Panc1 (cell line): ENCODE measurements at regions not wholly inside any gene's neighbourhood (a gene's known extent, or its start where the extent isn't known, plus 50 kb on each side); places are given as distances from the start of the nearest gene placed in this dataset.

ENCODE experiments used
- ATAC-seq: fragments of 200-7000 bp; cut with Tn5 transposase; 2 replicates; pipeline ENCODE4 v1.9.1; 2020; ENCODE audit warnings: mild to moderate bottlenecking, moderate library complexity
- BruUV-seq: library from RNA; stranded (reverse); fragments of 400-500 nt; replicated peaks from 2 replicates; lab custom pipeline; 2021; lab: Mats Ljungman, UMichigan
- CTCF ChIA-PET: fragments of 300-600 bp; sonication (Branson Sonifier 250); formaldehyde crosslinking; loops from one replicate; lab custom pipeline; 2022; ENCODE audit warnings: antibody characterized with exemption; lab: Charles Lee
- POLR2A ChIA-PET: fragments of 300-600 bp; sonication (Branson Sonifier 250); formaldehyde crosslinking; loops from one replicate; lab custom pipeline; 2022; ENCODE audit warnings: antibody characterized with exemption; lab: Charles Lee
- DNase-seq: peaks from one replicate; pipeline ENCODE4 v3.0.0-alpha.2; 2010; ENCODE audit warnings: low read depth, low spot score
- H3K27ac ChIP-seq: 2 replicates; pipeline ENCODE4 v1.5.1; 2011; ENCODE audit warnings: mild to moderate bottlenecking, low read length, inconsistent platforms
- H3K27me3 ChIP-seq: fragments of 200-500 bp; sonication (Bioruptor generic); 2 replicates; pipeline ENCODE4 v1.6.0; 2014; ENCODE audit warnings: low read length, inconsistent platforms; ENCODE audit not compliant: control insufficient read depth, insufficient read depth
- H3K36me3 ChIP-seq: fragments of 200-500 bp; sonication (Bioruptor generic); 2 replicates; pipeline ENCODE4 v1.5.1; 2014; ENCODE audit warnings: inconsistent platforms, mild to moderate bottlenecking, low read length, moderate library complexity; ENCODE audit not compliant: control insufficient read depth, insufficient read depth
- H3K4me1 ChIP-seq: 2 replicates; pipeline ENCODE4 v1.5.1; 2011; ENCODE audit warnings: inconsistent platforms, mild to moderate bottlenecking, low read length, moderate library complexity; ENCODE audit not compliant: control insufficient read depth, insufficient read depth
- H3K4me3 ChIP-seq, 2 experiments: 2 replicates each; pipeline ENCODE4 v1.5.1; 2011 to 2012; ENCODE audit warnings: low read depth in 2 of 2, low read length in 2 of 2, mild to moderate bottlenecking in 2 of 2, inconsistent platforms in 1 of 2, moderate library complexity in 1 of 2
- H3K9me3 ChIP-seq: fragments of 200-500 bp; sonication (Bioruptor generic); 2 replicates; pipeline ENCODE4 v1.5.1; 2014; ENCODE audit warnings: low read depth, mild to moderate bottlenecking, inconsistent platforms, low read length, moderate library complexity; ENCODE audit not compliant: control insufficient read depth, insufficient read depth
- CTCF ChIP-seq: fragments of 450-650 bp; IDR thresholded peaks from 2 replicates; pipeline ENCODE4 v1.5.1; 2017; ENCODE audit warnings: mild to moderate bottlenecking
- POLR2AphosphoS5 ChIP-seq: IDR thresholded peaks from 2 replicates; pipeline ENCODE4 v1.6.1; 2012; ENCODE audit warnings: mild to moderate bottlenecking, low read depth, low read length, moderate library complexity
- REST ChIP-seq, 2 experiments: IDR thresholded peaks; 2 replicates each; pipeline ENCODE4 v1.6.1; 2011 to 2012; ENCODE audit warnings: low read depth in 2 of 2, control low read depth in 1 of 2, low read length in 1 of 2, mild to moderate bottlenecking in 1 of 2, moderate library complexity in 1 of 2; ENCODE audit not compliant: insufficient read depth in 1 of 2
- SIN3A ChIP-seq: IDR thresholded peaks from 2 replicates; pipeline ENCODE4 v1.6.1; 2012; ENCODE audit warnings: low read depth, mild to moderate bottlenecking, low read length, moderate library complexity, borderline replicate concordance; ENCODE audit not compliant: insufficient read depth
- TCF7L2 ChIP-seq: IDR thresholded peaks from 2 replicates; pipeline ENCODE4 v1.6.1; 2011; ENCODE audit warnings: mild to moderate bottlenecking, low read depth, low read length, inconsistent platforms
- in situ Hi-C: cut with HindIII; loops from 2 replicates; pipeline ENCODE4 v1.10.0; 2016; ENCODE audit warnings: low sequenced_read_pairs, low pct_unique_long_range_greater_than_20kb
- intact Hi-C: fragments of 100-400 bp; cut with micrococcal nuclease; formaldehyde crosslinking; loops from one replicate; pipeline ENCODE4 v1.10.0; 2022; ENCODE audit not compliant: unreplicated experiment

- no TSS peak for BruUV-seq
- Histone ChIP-seq H3K36me3 (no peaks in the 10 kb centered on the region), H3K4me1 (no peaks in the 10 kb centered on the region), H3K27me3 (no peaks in the 10 kb centered on the region), H3K4me3 (no peak overlapping the region), H3K9me3 (no peaks in the 10 kb centered on the region), H3K27ac (no peak overlapping the region)
- in situ Hi-C loops: no loop called here
- no peak for TF ChIP-seq REST (IDR thresholded peaks at IDR 0.05; ENCODE audit: insufficient read depth in 1 of 2, low read depth in 2 of 2, low read length in 1 of 2)
- no peak for TF ChIP-seq POLR2AphosphoS5
- no peak for TF ChIP-seq SIN3A
- no peak for TF ChIP-seq CTCF
- no peak for DNase-seq
- ATAC-seq: no peak
- CTCF ChIA-PET: no interaction called here
- intact Hi-C loops: no loop called here
- POLR2A ChIA-PET: no interaction called here
These were observed 266.0 kb downstream of the DTHD1 start for GRCh38 chr4:36547383-36547782.

GRCh38 chr4:36549252-36549651 is 267.8 kb downstream of the DTHD1 start:
- intact Hi-C loops (no loop called here), in situ Hi-C loops (no loop called here)
- no peak for TF ChIP-seq SIN3A
- no peak for TF ChIP-seq POLR2AphosphoS5
- TF ChIP-seq TCF7L2: no peak
- no peak for TF ChIP-seq REST (IDR thresholded peaks at IDR 0.05; ENCODE audit: insufficient read depth in 1 of 2, low read depth in 2 of 2, low read length in 1 of 2)
- TF ChIP-seq CTCF: no peak
- no peak for ATAC-seq
- no peak overlapping the region for H3K4me3 ChIP-seq
- BruUV-seq: no TSS peak
- ChIA-PET POLR2A (no interaction called here), CTCF (no interaction called here)
- H3K4me1 ChIP-seq: no peaks in the 10 kb centered on the region
- H3K27me3 ChIP-seq: no peaks in the 10 kb centered on the region
- no peak for DNase-seq
- no peaks in the 10 kb centered on the region for H3K36me3 ChIP-seq
- no peaks in the 10 kb centered on the region for H3K9me3 ChIP-seq
- H3K27ac ChIP-seq: no peak overlapping the region
